ENCODE measurements at regions not wholly inside any gene's neighbourhood (a gene's known extent, or its start where the extent isn't known, plus 50 kb on each side); places are given as distances from the start of the nearest gene placed in this dataset.

DNA sequence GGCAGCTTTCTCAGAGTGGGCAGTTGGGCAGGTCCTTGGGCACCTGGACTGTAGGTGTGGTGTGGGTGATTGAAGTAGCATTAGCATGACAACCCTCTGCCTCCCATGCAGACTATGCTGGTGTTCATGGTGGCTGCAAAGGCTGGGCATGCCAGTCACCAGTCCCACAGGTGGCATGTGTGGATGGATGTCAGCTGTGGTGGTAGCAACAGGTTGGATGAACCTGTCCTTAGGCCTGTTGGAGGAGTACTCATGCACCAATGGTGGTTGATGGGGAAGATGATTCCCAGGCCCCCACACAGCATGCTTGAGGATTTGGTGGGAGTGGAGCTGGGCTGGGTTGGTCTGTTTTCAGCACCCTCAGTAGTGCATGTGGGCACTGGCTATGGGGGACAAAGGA, 251.1 kb downstream of the PAX1 start:
- no peak for DNase-seq (ENCODE audit: low spot score)

DNA sequence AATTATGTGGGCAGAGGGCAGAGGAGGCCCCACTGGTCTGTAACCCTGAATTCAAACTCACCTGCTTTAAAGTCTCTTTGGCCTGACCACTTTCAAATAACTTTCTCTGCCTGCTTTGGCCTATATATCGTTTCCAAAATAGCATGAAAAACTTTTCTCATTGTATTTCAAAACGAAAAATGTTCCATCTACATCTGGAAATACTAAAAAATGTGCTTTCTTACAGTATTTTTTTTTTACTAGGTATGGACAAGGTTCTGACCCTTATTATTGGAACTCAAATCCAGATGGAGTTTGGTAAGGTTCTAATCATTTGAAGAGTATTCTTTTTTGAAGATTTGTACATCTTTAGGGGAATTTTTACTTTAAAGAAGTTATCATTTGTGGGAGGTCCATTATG, 241.9 kb downstream of the PAX1 start:
- no peak for DNase-seq (ENCODE audit: low spot score)

DNA sequence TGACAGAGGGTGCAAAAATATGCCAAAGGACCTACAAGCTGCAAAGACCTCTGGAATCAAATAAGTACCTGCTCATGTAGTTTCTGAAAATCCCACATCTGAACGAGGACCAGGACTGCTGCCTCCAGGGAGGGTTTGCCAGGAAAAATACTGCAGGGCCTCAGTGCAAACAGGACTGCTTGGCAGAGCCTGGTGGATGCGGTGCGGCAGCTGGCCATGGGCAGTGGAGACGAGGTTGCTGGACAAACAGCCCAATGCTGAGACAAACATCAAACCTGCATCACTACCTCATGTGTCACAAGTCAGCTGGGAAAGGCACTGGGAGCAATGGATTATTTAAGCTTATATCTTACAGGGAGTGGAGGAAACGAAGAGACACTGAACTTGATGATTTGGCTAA, 238.8 kb downstream of the PAX1 start:
- no peak for DNase-seq (ENCODE audit: low spot score)

DNA sequence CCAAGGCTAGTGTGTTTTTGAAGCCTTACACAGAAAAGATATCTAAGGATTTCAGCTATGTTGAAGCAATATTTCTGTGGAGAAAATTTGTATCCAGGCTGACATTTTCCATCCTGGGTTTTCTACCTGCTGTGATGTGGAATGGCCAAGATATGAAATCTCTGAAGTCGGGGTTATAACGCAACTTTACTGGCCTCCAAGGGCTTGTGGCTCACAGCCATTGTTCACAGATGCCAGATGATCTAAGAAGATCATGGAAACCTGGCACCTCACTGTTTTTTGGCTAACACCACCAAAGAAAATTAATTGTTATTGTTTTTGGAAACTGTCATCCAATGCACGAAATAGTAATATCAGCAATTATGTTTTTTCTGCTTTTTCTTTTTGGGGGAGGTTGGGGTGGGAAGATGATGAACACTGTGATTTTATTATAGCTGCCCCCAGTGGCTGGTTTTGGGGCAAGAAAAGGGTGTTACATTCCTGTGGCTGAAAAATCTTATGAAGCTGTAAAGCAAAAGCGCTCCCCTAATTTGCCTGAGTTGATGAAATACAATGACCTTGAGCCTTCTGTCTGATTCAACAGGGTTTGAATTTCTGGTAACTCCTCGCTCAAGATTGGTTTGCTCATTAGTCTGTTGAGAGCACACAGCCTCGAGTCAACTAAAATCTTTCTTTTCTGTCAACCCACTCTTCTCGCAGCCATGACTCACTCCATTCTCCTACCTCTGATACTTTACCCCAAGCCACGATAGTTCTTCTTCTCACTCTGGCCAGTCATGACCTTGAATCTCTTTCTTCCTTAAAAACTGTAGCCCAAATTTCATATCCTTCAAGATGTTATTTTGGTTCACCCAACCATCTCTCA, 236.7 kb downstream of the PAX1 start:
- DNase-seq (ENCODE audit: low spot score) = no peak

DNA sequence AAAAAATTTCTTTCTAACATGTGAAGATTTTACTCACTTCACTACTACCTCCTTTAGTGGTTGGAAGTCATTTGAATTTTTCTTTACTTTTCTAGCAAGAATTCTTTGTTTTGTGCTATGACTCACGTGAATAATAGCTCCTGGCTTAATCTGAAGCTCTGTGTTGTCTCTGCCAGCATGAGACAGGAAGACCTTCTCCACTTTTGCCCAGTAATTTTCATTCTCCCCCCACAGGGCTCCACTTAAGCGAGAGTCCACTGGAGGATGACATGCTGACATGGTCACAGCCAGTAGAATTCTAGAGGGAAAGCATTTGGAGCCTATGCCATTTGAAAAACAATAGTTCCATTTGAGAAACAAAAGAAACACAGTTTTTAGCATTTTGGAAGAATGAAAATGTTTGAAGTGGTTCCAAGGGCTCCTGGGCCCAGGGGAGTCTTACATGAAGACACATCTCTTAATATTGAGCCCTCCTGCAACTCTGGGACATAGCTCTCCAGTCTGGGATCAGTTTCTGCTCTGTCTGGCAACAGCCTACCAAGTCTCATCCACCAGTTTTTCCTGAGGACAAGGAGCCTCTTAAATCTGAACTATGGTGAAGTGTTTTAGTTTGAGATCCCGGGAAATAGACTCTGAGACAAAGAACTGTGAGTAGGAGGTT, 231.4 kb downstream of the PAX1 start:
- no peak for DNase-seq (ENCODE audit: low spot score)

DNA sequence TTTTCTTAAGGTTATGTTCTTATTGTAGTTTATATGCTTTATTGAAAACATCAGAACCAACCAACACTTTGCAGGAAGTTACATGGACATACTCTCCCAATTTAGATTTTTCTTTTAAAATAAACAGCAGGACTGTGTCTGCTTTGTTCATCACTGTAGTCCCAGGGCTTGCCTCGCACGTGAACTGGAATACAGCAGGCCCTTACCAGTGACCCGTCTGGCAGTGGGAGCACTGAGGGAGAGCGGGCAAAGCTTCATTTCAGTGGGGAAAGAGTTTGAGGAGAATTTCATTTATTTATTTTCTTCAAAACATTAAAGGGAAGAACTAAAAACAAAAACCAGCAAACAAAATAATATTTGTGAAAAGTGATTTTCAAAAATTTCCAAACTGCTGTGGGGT, 230.8 kb downstream of the PAX1 start:
- no peak for DNase-seq (ENCODE audit: low spot score)

DNA sequence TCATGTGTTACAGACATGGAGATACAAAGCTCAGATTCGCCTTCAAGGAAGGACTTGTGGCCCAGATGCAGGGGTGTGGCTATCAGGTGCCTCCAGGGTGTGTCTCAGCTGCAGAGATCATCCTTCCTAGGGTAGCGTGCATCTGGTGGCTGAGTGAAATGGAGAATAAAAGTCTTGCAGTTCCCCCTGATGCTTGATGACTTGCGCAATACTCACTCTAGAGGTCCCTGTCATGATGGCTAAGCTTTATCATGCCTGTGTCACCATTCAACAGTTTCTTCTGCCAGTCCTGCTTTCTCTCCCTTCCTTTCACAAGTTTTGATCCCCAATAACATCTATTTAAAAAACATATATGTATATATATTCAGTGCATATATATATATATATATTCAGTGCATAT, 228.1 kb downstream of the PAX1 start:
- no peak for DNase-seq (ENCODE audit: low spot score)

DNA sequence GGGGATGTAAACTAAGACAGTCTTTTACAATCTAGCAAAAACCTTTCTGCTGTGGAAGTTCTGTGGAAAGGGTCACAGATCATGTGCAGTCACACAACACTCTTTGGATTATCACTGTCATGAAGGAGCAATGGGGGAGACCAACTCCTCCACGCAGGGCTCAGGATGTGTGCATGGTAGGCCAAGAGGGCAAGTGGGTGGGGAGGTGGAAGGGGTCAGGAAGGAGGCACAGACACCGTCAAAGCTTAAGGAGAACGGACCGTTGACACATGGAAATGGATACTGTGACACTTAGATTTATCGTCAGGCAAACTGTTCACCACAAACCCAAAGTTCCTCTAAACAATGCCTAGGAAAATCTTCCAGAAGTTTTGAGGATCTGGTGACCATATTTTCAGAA, 215.8 kb downstream of the PAX1 start:
- no peak for DNase-seq (ENCODE audit: low spot score)

DNA sequence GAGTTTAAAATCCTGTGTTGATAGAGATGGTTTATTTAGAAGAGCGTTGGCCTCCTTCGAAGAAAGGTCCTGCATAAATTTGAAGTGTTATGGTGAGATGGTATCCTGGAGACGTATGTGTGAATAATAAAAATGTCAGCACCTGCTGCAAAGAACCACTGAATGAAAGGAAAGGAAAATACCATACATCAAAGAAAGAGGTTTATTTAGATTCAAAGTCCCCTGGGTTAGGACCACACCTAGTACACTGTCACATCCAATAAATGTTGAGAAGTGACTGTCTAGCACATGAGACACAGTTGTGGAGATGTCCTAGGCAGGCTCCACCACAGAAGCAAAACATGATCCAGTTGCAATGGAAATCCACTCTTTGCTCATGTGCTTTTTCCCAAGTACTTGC, 214.7 kb downstream of the PAX1 start:
- no peak for DNase-seq (ENCODE audit: low spot score)

DNA sequence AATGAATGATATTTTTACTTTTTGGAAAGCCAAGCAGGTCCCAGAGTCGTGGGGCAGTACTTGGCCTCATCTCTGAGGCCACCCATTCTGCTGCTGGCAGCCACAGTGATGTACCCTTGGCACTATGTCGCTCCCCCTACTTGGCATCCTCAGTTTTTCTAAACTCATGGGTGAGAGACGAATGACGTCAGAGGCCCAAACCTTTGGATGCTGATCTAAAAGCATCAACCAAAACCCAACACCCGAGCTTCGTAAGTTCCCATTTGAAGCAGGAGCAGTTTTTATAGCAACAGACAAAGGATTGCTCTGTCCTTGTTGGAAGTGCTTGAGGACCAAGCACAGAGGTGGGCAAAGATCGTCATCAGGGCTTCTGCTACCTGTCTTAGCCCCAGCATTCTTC, 212.9 kb downstream of the PAX1 start:
- no peak for DNase-seq (ENCODE audit: low spot score)

DNA sequence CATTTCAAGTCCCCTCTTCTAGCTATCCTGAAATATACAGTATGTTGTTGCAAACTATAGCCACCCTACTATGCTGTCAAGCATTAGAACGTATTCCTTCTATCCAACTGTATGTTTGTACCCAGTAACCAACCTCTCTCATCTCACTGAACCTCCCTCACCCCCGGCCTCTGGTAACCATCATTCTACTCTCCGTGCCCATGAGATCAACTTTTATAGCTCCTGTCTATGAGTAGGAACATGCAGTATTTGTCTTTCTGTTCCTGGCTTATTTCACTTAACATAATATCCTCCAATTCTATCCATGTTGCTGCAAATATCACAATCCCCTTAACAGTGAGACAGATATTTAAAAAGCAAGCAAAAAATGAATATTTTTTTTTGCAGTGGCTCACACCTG, 196.9 kb downstream of the PAX1 start:
- no peak for DNase-seq (ENCODE audit: low spot score)

DNA sequence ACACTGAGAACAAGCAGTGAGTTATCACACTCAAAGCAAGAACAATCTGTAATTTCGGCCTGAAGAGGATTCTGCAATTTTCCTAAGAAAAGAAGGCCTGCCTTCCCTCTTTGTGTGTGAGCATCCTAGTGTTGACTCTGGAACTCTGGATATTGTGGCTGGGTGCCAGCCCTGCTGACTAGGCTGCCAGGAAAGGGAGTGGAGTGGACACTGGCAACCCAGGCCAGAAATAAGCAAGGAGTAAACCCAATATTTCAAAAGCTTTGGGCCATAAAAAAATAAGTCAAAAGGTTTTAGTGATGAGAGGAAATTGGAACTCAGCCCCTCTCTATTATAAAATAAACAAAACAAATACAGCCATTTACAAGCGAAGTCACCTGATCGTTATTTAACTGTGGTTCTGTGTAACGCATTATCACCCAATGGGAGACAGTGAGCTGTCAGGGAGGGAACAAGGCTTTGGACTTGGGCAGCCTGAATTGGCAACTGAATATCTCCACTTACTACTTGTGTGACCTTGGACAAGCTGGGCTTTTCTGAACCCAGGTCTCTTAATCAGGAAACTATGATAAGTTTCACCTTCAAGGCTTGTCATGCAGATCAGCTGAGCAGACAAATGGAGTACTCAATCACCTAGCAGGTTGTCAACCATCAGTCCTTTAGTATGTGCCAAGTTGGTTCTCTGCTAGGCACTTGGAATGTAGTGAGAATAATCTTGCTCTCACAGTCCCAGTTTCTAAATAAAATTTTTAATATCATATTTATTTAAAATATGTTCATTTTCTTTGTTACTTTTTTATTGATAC, 196.2 kb downstream of the PAX1 start:
- DNase-seq (ENCODE audit: low spot score) = no peak

DNA sequence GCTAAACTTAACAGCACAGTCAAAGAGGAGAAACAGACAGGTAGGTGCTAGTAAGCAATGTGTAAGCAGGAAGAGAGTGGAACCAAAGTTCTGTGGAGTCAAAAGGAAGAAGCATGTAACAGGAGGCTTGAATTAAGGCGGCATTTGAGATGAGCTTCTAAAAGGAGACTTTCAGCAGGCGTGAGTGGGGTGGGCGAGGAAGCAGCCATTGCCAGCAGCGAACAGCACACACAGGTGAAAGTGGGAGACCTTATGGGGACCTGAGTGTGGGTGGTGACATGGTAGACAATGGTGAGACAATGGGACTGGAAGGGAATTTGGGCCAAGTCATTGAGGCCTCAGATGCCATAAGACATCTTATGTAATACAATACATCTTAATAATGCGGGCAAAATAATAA, 195.0 kb downstream of the PAX1 start:
- no peak for DNase-seq (ENCODE audit: low spot score)

DNA sequence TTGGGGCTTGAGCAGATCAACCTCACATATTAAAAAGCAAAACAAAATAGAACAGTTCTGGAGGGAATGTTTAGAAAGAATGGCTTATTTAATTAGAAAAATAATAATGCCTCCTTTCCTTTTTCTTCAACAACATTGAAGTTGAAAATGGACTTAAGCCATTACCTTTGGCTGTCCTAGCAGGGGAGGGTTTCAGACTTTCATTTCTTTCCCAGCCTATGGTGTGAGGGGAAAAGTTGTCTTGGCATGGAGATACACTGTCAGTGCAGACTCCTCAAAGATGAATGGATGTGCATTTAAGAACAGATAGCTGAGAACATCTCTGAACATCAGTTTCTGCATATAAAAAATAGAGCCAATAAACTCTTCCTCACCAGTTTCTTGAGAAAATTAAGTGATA, 169.5 kb downstream of the PAX1 start:
- no peak for DNase-seq (ENCODE audit: low spot score)

DNA sequence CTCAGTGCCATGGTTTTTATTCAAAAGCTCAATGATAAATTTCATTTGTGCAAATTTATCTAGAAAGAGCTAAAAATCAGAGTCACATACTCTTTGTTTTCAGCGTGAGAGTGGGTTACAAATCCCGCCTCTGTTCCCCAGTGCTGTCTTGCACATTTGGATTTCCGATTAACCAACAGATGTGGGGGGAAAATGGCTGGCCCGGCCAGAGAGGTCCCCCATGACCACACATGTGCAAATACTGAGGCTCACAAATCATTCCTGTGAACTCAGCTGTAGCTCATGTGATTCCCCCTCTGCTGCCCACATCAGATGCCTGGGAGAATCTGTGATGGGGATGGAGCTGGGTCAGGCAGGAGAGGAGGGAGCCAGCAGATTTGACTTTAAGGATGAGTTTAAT, 168.7 kb downstream of the PAX1 start:
- DNase-seq (ENCODE audit: low spot score) = no peak

DNA sequence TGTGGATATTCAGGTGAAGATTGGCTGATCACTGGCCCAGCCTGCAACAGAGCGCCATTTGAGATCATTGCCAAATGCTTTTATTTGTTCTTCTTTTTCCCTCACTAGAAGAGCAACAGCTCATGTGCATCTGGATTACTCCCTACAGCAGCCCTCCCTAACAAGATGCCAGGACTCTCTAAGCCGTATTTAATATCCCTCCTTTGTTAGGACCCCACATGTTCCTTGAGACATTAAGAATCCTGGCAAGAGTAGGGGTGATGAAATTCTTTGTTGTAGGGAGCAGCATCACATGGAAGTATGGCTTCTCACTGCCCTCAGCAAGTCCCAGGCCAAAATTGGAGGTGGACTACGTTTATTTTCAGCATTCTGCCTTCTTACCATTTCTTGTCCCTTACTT, 167.8 kb downstream of the PAX1 start:
- DNase-seq (ENCODE audit: low spot score) = no peak

DNA sequence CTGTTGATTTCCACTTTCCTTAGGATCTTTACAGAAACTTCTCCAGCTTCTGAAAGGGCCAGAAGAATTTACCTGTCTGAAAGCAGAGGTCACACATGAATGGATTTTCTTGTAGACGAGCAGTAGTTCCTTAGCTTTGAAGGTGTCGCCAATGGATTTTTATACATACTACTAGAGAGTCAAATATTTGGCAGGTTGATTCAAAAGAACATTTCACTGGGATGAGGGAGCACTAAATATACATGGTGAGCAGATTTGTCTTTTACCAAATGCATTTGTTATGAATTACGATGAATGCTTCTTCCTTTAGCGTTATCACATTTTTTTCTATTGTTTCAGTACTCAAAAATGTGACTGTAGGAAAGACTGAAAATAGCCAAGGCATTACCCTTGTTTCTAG, 162.3 kb downstream of the PAX1 start:
- no peak for DNase-seq (ENCODE audit: low spot score)

DNA sequence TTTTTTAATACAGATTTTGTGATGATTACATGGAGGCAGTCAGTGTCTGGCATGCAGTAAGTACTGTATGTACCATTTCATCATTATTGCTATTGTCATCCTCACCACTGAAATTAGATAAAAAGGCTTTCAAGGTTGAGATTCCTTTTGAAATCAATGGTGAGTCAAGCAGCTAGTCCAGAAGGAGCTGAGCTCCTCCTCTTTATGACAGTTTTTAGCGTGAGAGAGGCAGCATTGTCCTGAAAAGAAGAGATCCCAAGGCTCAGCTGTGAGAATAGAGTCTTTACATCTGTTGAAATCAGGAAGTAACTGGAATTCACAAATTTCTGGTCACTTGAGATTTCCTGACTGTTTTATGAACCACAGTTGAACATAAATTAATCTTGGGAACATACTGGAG, 161.9 kb downstream of the PAX1 start:
- DNase-seq (ENCODE audit: low spot score) = no peak

DNA sequence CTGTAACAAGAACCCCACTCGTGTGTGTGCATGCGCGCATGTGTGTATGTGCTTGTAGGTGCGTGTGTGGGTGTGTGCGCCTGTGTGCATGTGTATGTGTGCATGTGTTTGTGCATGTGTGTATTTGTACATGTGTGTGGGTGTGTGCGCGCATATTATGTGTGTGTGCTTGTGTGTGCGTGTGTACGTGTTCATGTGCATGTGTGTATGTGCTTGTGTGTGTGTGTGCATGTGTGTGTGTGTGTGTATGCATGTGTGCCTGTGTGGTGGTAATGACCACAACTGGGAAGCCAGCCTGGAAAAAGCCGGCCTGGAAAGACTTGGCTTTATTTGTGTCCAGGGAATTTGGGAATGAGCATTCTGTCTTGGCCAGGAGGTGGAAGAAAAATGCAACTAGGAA, 157.5 kb downstream of the PAX1 start:
- DNase-seq (ENCODE audit: low spot score) = no peak

DNA sequence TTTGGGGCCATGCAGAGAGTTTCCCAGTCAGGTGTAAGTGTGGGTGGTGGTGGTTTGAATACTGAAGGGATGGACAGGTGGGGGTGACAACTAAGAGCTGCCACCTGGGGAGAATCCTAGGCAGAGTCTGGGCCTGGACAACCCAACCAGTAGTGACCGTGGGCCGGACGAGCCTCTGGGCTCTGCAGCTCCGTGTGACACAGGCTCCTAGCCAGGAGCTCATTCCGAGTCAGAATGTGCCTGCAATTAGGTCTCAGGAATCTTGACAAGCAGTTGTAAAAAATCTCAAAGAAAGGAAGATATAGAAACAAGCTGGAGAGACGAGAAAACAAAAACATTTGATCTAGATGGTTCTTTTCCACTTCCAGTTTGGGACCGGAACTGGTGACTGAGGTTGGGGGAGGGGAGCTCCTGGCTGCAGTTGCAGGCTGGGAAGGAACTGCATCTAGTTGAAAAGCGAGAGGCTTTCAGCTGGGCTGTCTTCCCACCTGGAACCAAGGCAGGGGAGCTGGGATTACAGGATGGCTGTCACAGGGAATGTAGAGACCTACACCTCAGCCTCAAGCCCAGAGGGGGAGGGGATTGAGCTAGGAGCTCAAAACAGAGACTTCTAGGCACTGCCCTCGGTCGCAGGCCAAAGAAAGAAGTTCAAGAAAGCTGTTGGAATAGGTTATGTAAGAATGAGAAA, 156.9 kb downstream of the PAX1 start:
- DNase-seq (ENCODE audit: low spot score) = no peak

DNA sequence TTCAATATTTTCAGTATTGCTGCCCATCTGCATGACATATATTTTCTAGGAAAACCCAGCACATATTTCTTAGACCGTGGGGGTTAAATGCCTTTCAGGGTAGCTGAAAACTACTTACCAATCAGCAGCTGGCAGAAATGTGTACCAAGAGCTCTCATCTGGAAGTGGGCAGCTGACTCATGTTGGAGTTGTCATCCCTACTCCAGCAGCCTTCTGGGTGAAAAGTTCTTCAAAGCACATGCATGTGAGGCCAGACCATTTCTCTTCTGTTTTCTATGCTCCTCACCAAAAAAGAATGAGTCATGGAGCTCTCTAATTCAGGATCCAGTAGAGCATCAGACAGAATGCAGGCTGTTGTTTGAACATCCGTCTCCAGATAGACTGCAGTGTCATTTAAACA, 135.5 kb downstream of the PAX1 start:
- DNase-seq (ENCODE audit: low spot score) = no peak

DNA sequence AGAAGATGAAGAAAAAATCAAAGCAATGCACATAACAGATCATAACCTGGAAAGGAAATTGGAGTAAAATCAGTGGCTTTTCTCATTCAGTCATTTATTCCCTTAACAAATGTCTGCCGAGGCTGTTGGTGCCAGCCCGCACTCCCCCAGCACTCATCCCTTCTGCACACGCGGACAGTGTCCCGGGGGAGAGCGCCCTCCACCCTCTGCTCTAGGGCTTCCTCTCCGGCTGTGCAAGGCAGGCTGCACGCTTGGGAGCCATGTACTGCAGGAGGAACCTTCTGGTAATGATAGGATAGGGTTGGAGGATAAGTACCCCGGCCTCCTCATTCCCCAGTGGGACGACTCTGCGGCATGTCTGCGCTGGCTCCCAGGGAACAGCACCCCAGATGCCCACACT, 134.5 kb downstream of the PAX1 start:
- no peak for DNase-seq (ENCODE audit: low spot score)
